Muscle of back (tissue), 3 donors: ENCODE measurements at regions not wholly inside any gene's neighbourhood (a gene's known extent, or its start where the extent isn't known, plus 50 kb on each side); places are given as distances from the start of the nearest gene placed in this dataset.
A peak's percentile ranks its signal among the peaks of the same experiment; 100 is the strongest.

Experiments
- DNase-seq, 3 donors: peaks; one replicate each; pipeline versions ENCODE4 v3.0.0 to v3.0.0-alpha.2; 2013

DNA sequence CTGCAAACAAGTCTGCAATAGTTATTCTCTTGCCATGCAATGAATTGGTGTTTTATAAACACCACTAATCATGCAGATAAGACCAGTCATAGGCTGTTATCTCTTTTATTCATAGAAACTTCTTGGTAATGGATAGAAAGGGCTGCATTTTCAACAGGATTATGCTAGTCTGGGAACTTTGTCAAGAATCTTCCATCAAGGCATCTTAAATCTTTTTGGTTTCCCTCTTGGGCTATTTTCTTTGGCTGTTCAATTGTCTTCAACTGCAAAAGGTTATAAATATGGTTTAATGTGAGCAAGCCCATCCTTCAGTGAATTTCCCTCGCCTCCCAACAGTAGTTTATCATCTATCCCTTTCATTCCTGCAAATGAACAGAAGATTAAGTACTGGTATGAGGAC is 59.0 kb upstream of the MINAR1 start:
- peak; percentile 5 to 67 (median 11) for DNase-seq

DNA sequence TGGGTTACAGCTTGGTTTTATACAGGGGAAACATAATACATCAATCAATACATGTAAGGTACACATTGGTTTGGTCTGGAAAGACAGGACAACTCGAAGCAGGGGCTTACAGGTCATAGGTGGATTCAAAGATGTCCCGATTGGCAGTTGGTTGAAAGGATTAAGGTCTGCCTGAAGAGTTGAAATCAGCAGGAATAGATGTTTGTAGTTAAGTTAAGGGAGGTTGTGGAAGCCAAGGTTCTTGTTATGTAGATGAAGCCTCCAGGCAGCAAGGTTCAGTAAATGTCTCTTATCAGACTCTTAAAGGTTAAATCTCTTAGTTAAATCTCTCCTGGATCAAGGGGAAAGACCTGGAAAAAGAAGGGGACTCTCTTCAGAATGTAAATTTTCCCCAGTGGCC is 58.4 kb upstream of the MINAR1 start:
- DNase-seq: no peak

DNA sequence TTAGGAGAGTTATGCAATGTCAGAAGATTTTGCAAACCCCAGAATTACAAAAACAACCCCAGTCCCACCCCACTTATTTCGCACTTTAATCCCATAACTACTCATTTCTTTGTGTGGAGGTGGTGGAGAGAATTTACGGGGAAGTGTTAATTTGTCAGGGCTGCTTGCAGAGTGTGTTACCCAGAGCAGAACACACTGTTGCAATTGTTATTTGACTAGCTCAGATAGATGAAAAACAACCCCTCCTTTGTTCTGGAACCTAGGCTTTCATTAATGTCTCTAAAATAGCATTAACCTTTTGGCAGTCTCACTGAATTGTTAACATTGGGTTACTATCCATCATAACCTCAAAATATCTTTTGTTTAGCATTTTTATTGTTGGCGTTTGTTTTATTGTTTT is 55.8 kb upstream of the MINAR1 start:
- DNase-seq: no peak

DNA sequence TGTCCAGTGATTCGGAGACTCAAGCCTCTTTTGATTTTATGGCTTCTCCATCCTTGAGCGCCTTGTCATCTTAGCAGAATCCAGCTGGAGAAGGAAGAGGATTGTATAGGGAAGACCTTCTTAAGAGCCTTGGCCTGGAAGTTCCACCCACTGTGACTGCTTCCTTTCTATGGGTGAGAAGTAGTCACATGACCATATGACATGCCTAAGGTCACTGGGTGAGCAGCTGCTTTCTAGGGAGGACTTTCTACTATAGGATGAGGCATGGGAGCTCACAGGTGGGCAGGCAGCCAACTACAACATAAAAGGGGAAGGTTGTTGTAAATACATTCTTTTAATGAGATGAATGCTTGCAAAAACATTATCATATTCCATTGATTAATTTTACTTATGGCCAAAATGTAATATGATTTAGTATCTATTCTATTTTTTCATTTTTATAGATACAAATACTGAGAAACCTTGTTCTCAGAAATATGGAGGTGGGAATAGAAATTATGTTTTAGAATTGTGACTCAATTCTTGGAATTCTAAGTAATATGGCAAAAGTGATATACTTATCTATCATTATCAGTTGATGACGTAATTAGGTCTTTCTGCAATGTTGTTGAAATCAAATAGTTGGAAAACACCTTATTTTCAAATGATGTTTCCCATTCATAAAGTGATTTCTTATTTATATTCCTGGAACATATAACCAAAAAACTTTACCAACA is 53.6 kb upstream of the MINAR1 start:
- DNase-seq: no peak

DNA sequence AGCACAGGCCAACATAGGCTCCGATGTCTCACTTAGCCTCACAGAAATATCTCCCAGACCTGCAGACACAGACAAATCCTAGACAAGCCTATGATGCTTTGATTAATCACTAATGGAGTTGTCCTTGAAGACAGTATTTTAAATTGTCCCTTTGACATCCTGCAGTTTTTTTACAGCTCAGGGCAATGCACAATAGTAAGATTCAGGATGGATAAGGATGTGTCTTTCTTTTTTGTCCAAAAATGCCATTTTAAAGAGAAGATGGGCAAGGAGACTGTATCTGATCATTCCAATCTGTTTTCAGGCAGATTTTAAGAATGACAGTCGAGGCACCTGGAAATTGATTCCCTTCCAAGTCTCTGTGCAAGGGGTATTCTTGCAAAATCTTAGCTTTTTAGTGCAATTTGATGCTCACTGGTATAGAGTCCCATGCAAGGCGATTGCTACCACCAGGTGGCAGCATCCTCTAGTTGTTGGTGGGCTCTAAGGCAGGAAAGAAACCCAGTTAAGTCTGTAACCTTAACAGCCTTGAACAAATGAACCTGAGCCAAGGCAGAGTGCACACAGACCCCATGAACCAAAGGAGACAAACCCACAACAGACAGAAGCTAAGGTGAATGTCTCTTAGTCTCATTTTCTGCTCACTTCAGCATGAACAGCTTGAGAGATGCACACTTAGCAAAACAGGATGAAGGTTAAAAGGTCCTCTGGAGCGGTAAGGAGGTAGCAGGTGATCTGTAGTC is 51.2 kb upstream of the MINAR1 start:
- DNase-seq: peak; percentile 65 to 82 (median 76)

DNA sequence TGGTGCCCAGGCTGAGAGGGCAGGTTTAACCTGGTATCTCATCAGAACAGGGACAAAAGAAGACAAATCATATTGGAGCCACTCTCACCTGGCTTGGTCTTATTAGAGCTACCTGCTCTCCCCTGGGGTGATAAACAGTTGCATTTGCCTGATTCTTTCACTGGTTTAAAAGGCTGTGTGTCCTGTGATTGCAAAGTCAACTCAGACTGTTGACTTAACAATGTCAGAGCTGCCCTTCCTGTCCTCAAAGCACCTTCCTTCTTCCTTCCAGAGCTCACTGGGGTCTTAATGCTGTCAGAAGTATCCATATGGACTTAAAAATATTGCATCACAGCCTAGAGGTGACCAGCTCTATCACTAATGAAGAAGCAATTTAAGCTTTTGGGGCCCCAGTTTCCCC is 50.5 kb upstream of the MINAR1 start:
- DNase-seq: no peak
